CMK (cell line): ENCODE measurements at regions not wholly inside any gene's neighbourhood (a gene's known extent, or its start where the extent isn't known, plus 50 kb on each side); places are given as distances from the start of the nearest gene placed in this dataset.
"Not testable (repeated sequence)": the region's sequence is repeated elsewhere in the genome, so short reads cannot be mapped to it uniquely, and the experiment has no call there.

Experiments
- DNase-seq: peaks from one replicate; pipeline ENCODE4 v3.0.0-alpha.2; 2010; ENCODE audit warnings: low read depth

DNA sequence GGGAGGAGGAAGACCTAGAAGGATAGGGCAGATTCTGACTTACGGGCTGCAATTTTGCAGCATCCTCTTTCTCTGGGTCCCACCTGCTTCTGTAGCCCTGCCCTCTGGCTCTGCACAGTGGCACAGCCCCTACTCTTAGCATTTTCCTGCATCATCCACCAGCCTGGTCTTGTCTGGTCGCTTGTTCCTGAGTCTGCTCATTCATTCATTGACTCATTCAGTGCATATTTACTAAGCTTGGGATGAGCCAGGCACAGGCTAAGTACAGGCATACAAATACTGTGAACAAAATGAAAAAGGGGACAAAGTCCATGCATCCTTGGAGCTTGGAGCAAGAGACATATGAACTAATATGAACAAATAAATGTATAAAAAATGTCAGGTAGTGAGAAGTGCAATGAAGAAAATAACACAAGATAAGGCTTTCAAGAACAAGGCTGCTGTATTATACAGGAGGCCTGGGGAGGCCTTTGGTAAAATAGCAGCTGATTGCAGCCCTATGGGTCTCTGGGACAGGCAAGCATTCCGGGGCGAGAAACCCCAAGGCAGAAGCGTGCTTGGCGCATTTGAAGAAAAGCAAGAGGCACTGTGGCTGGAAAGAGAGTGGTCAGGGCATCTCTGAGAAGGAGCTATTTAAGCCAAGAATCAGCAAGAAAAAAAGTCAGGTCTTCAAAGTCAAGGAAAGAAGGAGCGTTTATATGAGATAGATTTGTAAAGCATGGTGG is 108.0 kb upstream of the ALX4 start:
- DNase-seq, result no peak

DNA sequence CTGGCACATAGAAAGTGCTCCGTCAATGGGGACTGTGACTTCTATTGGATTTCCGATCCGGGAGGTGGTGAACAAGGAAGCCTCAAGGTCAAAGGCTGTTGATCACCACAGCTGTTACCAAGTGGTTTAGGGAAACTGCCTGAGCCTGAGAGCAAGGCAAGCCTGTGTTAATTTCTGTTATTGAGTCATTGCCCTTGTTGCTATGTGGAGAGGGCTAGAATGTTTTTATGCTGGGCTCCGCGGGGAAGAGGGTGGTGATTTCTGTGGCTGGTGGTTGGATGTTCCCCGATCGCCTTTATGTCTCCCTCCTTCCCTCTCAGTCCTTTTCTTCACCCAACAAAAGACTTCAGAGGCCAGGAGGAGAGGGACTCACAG is 108.5 kb upstream of the ALX4 start:
- DNase-seq, result no peak

- no peak for DNase-seq
These were observed 111.2 kb upstream of the ALX4 start for GRCh38 chr11:44421090-44421675.

DNA sequence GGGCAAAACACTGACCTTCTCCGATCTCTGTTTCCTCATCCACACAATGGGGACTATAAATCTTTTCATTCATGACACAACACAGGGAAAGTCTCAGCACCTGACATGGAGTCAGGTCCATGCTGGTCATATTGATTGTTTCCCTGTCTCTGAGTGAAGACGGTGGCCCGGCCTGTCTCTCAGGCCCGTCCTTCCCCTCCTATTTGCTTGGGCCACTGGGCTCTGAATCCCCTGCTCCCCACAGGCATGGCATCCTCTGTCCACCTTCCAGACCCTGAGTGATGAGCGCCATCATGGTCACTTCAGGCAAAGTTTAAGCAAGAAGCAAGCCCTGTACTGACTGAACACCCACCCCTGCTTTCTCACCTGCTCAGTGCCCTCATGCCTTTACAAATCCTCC is 113.3 kb upstream of the ALX4 start:
- no peak for DNase-seq

GRCh38 chr11:44424841-44425240 is 114.9 kb upstream of the ALX4 start:
- DNase-seq, result no peak

DNA sequence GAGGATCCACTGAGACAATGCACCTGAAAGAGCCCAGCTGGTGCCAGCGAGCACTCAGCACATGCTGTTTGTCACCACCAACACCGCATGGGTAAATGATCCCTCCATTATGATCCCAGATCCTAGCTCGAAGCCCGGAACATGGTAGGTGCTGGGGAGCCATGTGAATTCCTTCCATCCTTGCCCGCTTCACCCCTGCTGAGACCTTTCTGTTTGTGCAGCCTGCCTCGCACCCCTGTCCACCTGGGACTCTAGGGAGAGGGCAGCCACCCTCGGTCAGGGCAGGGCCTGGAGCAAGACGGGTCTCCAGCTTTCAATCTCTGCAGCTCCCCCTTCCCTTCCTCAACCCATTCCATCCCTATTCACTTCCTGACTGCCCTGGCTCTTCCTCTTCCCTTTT is 116.2 kb upstream of the ALX4 start:
- DNase-seq, result no peak

DNA sequence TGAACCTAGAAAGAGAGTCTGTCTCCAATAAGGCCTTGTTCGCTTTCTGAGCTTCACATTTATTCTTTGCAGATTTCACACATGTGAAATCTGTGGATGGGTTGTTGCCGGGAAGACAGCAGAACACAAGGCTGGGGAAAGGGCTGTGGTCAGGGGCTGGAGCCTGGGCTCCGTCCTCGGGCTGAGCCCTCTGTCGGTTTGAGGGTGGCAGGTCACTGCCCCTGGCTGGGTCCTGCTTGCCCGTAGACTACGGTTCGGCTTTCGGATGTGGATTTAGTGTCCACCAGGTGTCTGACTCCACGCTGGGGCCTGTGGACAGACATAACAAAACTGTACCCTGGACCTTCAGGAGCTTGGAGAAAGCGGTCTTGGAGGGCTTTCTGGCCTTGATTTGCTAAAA is 117.0 kb upstream of the ALX4 start:
- DNase-seq, result no peak

DNA sequence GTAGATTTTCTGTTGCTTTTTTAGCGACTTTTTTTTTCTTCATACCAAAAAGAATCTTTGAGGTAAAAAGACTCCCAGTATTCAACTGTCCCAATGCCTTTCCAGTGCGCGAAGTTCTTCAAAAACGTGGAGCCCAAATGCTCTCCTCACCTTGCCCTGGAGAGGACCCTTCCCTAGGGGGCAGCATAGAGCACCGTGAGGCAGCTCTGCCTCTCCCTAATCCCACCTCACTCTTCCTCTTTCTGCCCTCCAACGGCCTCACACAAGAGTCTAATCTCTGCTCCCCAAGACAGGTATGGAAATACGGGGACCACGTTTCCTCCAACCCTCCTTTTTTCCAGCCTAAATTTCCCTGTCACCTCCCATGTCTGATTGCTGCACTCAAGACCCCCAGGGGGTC is 117.5 kb upstream of the ALX4 start:
- DNase-seq, result peak; percentile 3

DNA sequence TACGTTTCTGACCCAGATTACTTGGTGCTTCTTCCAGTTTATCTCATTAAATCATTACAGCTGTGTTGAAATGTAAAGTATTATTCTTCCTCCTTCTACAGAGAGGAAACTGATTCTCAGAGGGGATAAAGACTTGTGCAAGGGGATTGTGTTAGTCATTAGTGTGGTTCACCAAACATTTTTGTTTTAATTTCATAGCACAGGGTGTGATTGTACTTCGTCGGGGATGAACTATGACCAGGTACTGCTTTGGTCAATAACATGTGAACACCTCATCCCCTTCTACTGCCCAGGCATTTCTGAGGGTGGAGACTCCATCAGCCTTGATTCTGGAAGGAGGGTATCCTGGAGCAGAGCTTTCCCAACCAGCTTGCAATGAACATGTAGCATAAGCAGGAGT is 120.2 kb upstream of the ALX4 start:
- no peak for DNase-seq

DNA sequence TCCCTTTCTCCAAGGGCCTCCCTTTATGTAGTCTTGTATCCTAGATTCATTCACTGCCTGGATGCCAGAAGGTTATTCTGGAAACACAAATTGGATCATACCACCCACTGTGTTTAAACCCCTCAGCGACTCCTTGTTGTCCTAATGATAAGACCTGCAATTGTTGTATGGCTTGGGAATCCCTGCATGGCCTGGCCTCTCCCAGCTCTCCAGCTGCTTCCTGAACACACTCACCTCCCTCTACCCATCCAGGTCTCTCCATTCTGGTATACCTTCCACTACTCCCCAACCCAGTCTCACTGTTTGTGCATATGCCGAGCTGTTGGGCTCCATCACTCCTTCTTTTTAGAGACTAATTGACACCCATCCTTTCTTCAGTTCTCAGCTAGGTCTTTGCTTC is 124.3 kb upstream of the ALX4 start:
- no peak for DNase-seq

GRCh38 chr11:44437122-44437521 is 127.2 kb upstream of the ALX4 start:
- DNase-seq, result no peak

DNA sequence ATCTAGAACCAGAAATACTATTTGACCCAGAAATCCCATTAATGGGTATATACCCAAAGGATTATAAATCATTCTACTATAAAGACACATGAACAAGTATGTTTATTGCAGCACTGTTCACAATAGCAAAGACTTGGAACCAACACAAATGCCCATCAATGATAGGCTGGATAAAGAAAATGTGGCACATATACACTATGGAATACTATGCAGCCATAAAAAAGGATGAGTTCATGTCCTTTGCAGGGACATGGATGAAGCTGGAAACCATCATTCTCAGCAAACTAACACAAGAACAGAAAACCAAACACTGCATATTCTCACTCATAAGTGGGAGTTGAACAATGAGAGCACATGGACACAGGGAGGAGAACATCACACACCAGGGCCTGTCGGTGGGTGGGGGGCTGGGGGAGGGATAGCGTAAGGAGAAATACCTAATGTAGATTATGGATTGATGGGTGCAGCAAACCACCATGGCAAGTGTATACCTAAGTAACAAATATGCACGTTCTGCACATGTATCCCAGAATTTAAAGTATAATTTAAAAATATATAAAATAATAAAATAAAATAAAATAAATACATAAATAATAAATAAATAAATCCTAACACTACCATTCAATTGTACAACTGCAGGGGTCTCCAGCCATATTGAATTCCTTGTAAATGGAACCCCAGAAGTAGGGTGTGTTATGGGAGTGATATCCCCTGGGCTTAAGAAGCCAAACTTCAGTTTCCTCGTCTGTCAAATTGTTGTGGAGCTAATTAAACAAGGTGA is 122.4 kb upstream of the CD82 start:
- not testable (repeated sequence) for DNase-seq

GRCh38 chr11:44443836-44444769 is 121.4 kb upstream of the CD82 start:
- DNase-seq, result no peak

DNA sequence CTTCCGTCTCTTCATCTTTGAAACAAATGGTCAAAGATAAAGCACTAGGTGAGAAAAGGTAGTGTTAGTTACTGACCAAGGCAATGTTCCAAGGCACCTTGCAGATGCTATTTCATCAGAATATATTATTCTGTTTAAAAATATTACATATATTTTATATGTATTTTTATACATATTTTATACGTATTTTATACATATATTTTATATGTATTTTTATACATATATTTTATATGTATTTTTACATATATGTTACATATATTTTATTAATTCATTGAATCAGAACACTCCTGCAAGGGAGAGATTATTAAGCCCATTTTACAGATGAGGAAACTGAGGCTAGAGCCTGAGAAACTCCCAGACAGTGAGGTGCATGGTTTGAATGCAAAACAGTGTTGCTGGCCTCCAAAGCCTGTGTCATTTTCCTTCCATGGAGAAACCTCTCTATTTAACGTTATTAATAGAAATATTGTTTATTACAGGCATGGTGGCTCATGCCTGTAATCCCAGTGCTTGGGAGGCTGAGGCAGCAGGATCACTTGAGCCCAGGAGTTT is 120.6 kb upstream of the CD82 start:
- no peak for DNase-seq

GRCh38 chr11:44445500-44446365 is 119.7 kb upstream of the CD82 start:
- no peak for DNase-seq

- no peak for DNase-seq
These were observed 119.1 kb upstream of the CD82 start for GRCh38 chr11:44446366-44446762.

GRCh38 chr11:44446996-44447771 is 118.3 kb upstream of the CD82 start:
- no peak for DNase-seq

GRCh38 chr11:44450295-44450932 is 115.0 kb upstream of the CD82 start:
- no peak for DNase-seq

- no peak for DNase-seq
These were observed 113.8 kb upstream of the CD82 start for GRCh38 chr11:44451706-44452105.
